IgD-negative memory B cell (primary cell): ENCODE measurements at regions not wholly inside any gene's neighbourhood (a gene's known extent, or its start where the extent isn't known, plus 50 kb on each side); places are given as distances from the start of the nearest gene placed in this dataset.

Experiments used
- H3K27ac Mint-ChIP-seq, 3 donors: one replicate each; pipeline ENCODE4 v1.8.0; 2020 to 2022; ENCODE audit warnings: mild to moderate bottlenecking in 3 of 3, mixed read lengths in 3 of 3, moderate library complexity in 1 of 3
- H3K27me3 Mint-ChIP-seq: one replicate; pipeline ENCODE4 v1.8.0; 2021; ENCODE audit warnings: mixed read lengths
- H3K36me3 Mint-ChIP-seq: one replicate; pipeline ENCODE4 v1.8.0; 2020; ENCODE audit warnings: mild to moderate bottlenecking, mixed read lengths
- H3K4me1 Mint-ChIP-seq, 3 donors: one replicate each; pipeline ENCODE4 v1.8.0; 2020 to 2022; ENCODE audit warnings: mixed read lengths in 3 of 3, mild to moderate bottlenecking in 1 of 3
- H3K4me3 Mint-ChIP-seq, 4 donors: one replicate each; pipeline ENCODE4 v1.8.0; 2020 to 2022; ENCODE audit warnings: mild to moderate bottlenecking in 4 of 4, mixed read lengths in 4 of 4, moderate library complexity in 3 of 4
- H3K9me3 Mint-ChIP-seq, 3 donors: one replicate each; pipeline ENCODE4 v1.8.0; 2020 to 2021; ENCODE audit warnings: mixed read lengths in 3 of 3, mild to moderate bottlenecking in 1 of 3

- H3K27ac Mint-ChIP-seq: no peak overlapping the region
- H3K4me1 Mint-ChIP-seq: peaks cover 0 to 7% (median 1%) of the 10 kb centered on the region in 3 donors
- no peaks in the 10 kb centered on the region for H3K9me3 Mint-ChIP-seq
- peaks cover 28% of the 10 kb centered on the region for H3K27me3 Mint-ChIP-seq
- H3K36me3 Mint-ChIP-seq: no peaks in the 10 kb centered on the region
- no peak overlapping the region for H3K4me3 Mint-ChIP-seq
Observed at GRCh38 chr4:140257461-140258305, 103.7 kb upstream of the MAML3 start.

- no peaks in the 10 kb centered on the region for H3K36me3 Mint-ChIP-seq
- H3K27ac Mint-ChIP-seq: no peak overlapping the region
- peaks cover 32% of the 10 kb centered on the region for H3K27me3 Mint-ChIP-seq
- H3K4me3 Mint-ChIP-seq: no peak overlapping the region
- peaks cover 0 to 11% (median 4%) of the 10 kb centered on the region in 3 donors for H3K4me1 Mint-ChIP-seq
- no peaks in the 10 kb centered on the region for H3K9me3 Mint-ChIP-seq
Observed at GRCh38 chr4:140256941-140257340, 103.0 kb upstream of the MAML3 start.

- Mint-ChIP-seq H3K27ac (peak overlapping the region in 1 of 3 donors; percentile 8), H3K36me3 (no peaks in the 10 kb centered on the region), H3K4me3 (no peak overlapping the region), H3K27me3 (peaks cover 33% of the 10 kb centered on the region), H3K9me3 (no peaks in the 10 kb centered on the region), H3K4me1 (peaks cover 0 to 11% (median 4%) of the 10 kb centered on the region in 3 donors)
Observed at GRCh38 chr4:140256335-140256734, 102.4 kb upstream of the MAML3 start.

- Mint-ChIP-seq H3K36me3 (no peaks in the 10 kb centered on the region), H3K9me3 (no peaks in the 10 kb centered on the region), H3K27ac (no peak overlapping the region), H3K4me3 (no peak overlapping the region), H3K27me3 (peaks cover 37% of the 10 kb centered on the region), H3K4me1 (peaks cover 0 to 11% (median 4%) of the 10 kb centered on the region in 3 donors)
Observed at GRCh38 chr4:140255927-140256326, 101.9 kb upstream of the MAML3 start.

- Mint-ChIP-seq H3K9me3 (no peaks in the 10 kb centered on the region), H3K27me3 (peaks cover 42% of the 10 kb centered on the region), H3K36me3 (no peaks in the 10 kb centered on the region), H3K4me3 (no peak overlapping the region), H3K27ac (no peak overlapping the region), H3K4me1 (peaks cover 0 to 11% (median 4%) of the 10 kb centered on the region in 3 donors)
Observed at GRCh38 chr4:140255467-140255866, 101.5 kb upstream of the MAML3 start.

- Mint-ChIP-seq H3K9me3 (no peaks in the 10 kb centered on the region), H3K4me3 (peak overlapping the region in 1 of 4 donors; percentile 71), H3K27ac (no peak overlapping the region), H3K27me3 (peaks cover 42% of the 10 kb centered on the region), H3K4me1 (peaks cover 0 to 11% (median 4%) of the 10 kb centered on the region in 3 donors), H3K36me3 (no peaks in the 10 kb centered on the region)
Observed at GRCh38 chr4:140254651-140255299, 100.8 kb upstream of the MAML3 start.

- Mint-ChIP-seq H3K36me3 (no peaks in the 10 kb centered on the region), H3K27ac (no peak overlapping the region), H3K4me3 (peak overlapping the region; percentile 30 to 81 (median 74)), H3K27me3 (peaks cover 40% of the 10 kb centered on the region), H3K4me1 (peaks cover 0 to 11% (median 4%) of the 10 kb centered on the region in 3 donors), H3K9me3 (no peaks in the 10 kb centered on the region)
Observed at GRCh38 chr4:140253556-140254027, 99.6 kb upstream of the MAML3 start.

- no peaks in the 10 kb centered on the region for H3K9me3 Mint-ChIP-seq
- peak overlapping the region; percentile 49 to 82 (median 79) for H3K4me3 Mint-ChIP-seq
- H3K36me3 Mint-ChIP-seq: no peaks in the 10 kb centered on the region
- peak overlapping the region in 1 of 3 donors; percentile 70 for H3K27ac Mint-ChIP-seq
- H3K27me3 Mint-ChIP-seq: peaks cover 40% of the 10 kb centered on the region
- peaks cover 0 to 11% (median 4%) of the 10 kb centered on the region in 3 donors for H3K4me1 Mint-ChIP-seq
Observed at GRCh38 chr4:140252742-140253555, 99.0 kb upstream of the MAML3 start.

- Mint-ChIP-seq H3K4me1 (peaks cover 0 to 11% (median 4%) of the 10 kb centered on the region in 3 donors), H3K36me3 (no peaks in the 10 kb centered on the region), H3K27me3 (peaks cover 35% of the 10 kb centered on the region), H3K9me3 (no peaks in the 10 kb centered on the region), H3K27ac (peak overlapping the region in 1 of 3 donors; percentile 70), H3K4me3 (peak overlapping the region; percentile 73 to 89 (median 84))
Observed at GRCh38 chr4:140252141-140252741, 98.3 kb upstream of the MAML3 start.

GRCh38 chr4:140251571-140251970, 97.6 kb upstream of the MAML3 start:
- peak overlapping the region in 1 of 3 donors; percentile 70 for H3K27ac Mint-ChIP-seq
- H3K36me3 Mint-ChIP-seq: no peaks in the 10 kb centered on the region
- H3K4me3 Mint-ChIP-seq: peak overlapping the region in 2 of 4 donors; percentile 74 to 82
- no peaks in the 10 kb centered on the region for H3K9me3 Mint-ChIP-seq
- H3K4me1 Mint-ChIP-seq: peaks cover 0 to 11% (median 4%) of the 10 kb centered on the region in 3 donors
- H3K27me3 Mint-ChIP-seq: peaks cover 31% of the 10 kb centered on the region

- H3K4me1 Mint-ChIP-seq: peaks cover 0 to 11% (median 4%) of the 10 kb centered on the region in 3 donors
- H3K4me3 Mint-ChIP-seq: peak overlapping the region in 2 of 4 donors; percentile 74 to 82
- no peaks in the 10 kb centered on the region for H3K36me3 Mint-ChIP-seq
- H3K27ac Mint-ChIP-seq: no peak overlapping the region
- no peaks in the 10 kb centered on the region for H3K9me3 Mint-ChIP-seq
- peaks cover 31% of the 10 kb centered on the region for H3K27me3 Mint-ChIP-seq
Observed at GRCh38 chr4:140250989-140251552, 97.1 kb upstream of the MAML3 start.

GRCh38 chr4:140249351-140249750, 95.4 kb upstream of the MAML3 start:
- H3K36me3 Mint-ChIP-seq: no peaks in the 10 kb centered on the region

GRCh38 chr4:140247237-140247636, 93.3 kb upstream of the MAML3 start:
- no peaks in the 10 kb centered on the region for H3K36me3 Mint-ChIP-seq
- no peak overlapping the region for H3K27ac Mint-ChIP-seq
- peaks cover 20% of the 10 kb centered on the region for H3K27me3 Mint-ChIP-seq
- no peak overlapping the region for H3K4me3 Mint-ChIP-seq
- no peaks in the 10 kb centered on the region for H3K9me3 Mint-ChIP-seq
- H3K4me1 Mint-ChIP-seq: peaks cover 15 to 21% (median 20%) of the 10 kb centered on the region in 3 donors

More at GRCh38 chr4:140249351-140249750, 95.4 kb upstream of the MAML3 start:
- H3K27ac Mint-ChIP-seq: no peak overlapping the region
- H3K27me3 Mint-ChIP-seq: peaks cover 25% of the 10 kb centered on the region
- no peaks in the 10 kb centered on the region for H3K9me3 Mint-ChIP-seq
- peaks cover 0 to 11% (median 6%) of the 10 kb centered on the region in 3 donors for H3K4me1 Mint-ChIP-seq
- H3K4me3 Mint-ChIP-seq: no peak overlapping the region

GRCh38 chr4:140246216-140246615, 92.2 kb upstream of the MAML3 start:
- Mint-ChIP-seq H3K4me1 (peaks cover 20 to 26% (median 24%) of the 10 kb centered on the region in 3 donors), H3K9me3 (no peaks in the 10 kb centered on the region), H3K4me3 (no peak overlapping the region), H3K27ac (no peak overlapping the region), H3K27me3 (peaks cover 9% of the 10 kb centered on the region), H3K36me3 (no peaks in the 10 kb centered on the region)
